H9 (cell line): ENCODE measurements at regions not wholly inside any gene's neighbourhood (a gene's known extent, or its start where the extent isn't known, plus 50 kb on each side); places are given as distances from the start of the nearest gene placed in this dataset.

Experiments
- DNase-seq: peaks from one replicate; pipeline ENCODE4 v3.0.0-alpha.2; 2017
- H2AFZ ChIP-seq: one replicate; pipeline ENCODE4 v1.6.1; 2013; ENCODE audit warnings: mild to moderate bottlenecking, low read length, control low read depth, moderate library complexity
- H2AK5ac ChIP-seq: 2 replicates; pipeline ENCODE4 v1.6.1; 2013; ENCODE audit warnings: low read length, control low read depth, mixed read lengths; ENCODE audit not compliant: insufficient read length
- H2BK120ac ChIP-seq: one replicate; pipeline ENCODE4 v1.6.1; 2013; ENCODE audit warnings: low read depth, mild to moderate bottlenecking, low read length, control low read depth, inconsistent platforms; ENCODE audit not compliant: poor library complexity, severe bottlenecking
- H2BK12ac ChIP-seq: 2 replicates; pipeline ENCODE4 v1.6.1; 2013; ENCODE audit warnings: low read length, control low read depth, mixed read lengths, low read depth; ENCODE audit not compliant: insufficient read length
- H2BK15ac ChIP-seq: 2 replicates; pipeline ENCODE4 v1.6.1; 2013; ENCODE audit warnings: low read depth, low read length, control low read depth
- H2BK20ac ChIP-seq: one replicate; pipeline ENCODE4 v1.6.1; 2013; ENCODE audit warnings: low read depth, mild to moderate bottlenecking, low read length, control low read depth, inconsistent platforms; ENCODE audit not compliant: poor library complexity, severe bottlenecking
- H2BK5ac ChIP-seq: 2 replicates; pipeline ENCODE4 v1.6.1; 2013; ENCODE audit warnings: low read length, control low read depth, mixed read lengths; ENCODE audit not compliant: insufficient read length
- H3K14ac ChIP-seq: 2 replicates; pipeline ENCODE4 v1.6.1; 2013; ENCODE audit warnings: low read length, control low read depth; ENCODE audit not compliant: insufficient read depth
- H3K18ac ChIP-seq: 2 replicates; pipeline ENCODE4 v1.6.1; 2013; ENCODE audit warnings: low read depth, mild to moderate bottlenecking, mixed read lengths, low read length, control low read depth; ENCODE audit not compliant: insufficient read length
- H3K23ac ChIP-seq: 2 replicates; pipeline ENCODE4 v1.6.1; 2013; ENCODE audit warnings: low read length, control low read depth, mixed read lengths, low read depth; ENCODE audit not compliant: insufficient read length
- H3K23me2 ChIP-seq: 2 replicates; pipeline ENCODE4 v1.6.1; 2013; ENCODE audit warnings: low read depth, mild to moderate bottlenecking, mixed read lengths, low read length, control low read depth; ENCODE audit not compliant: insufficient read length, poor library complexity, severe bottlenecking
- H3K27ac ChIP-seq: 2 replicates; pipeline ENCODE4 v1.5.1; 2013; ENCODE audit warnings: low read length, control low read depth, mixed read lengths, low read depth; ENCODE audit not compliant: insufficient read length
- H3K27me3 ChIP-seq: 2 replicates; pipeline ENCODE4 v1.6.1; 2013; ENCODE audit warnings: low read length, control low read depth, inconsistent platforms; ENCODE audit not compliant: insufficient read depth
- H3K4ac ChIP-seq: 2 replicates; pipeline ENCODE4 v1.6.1; 2013; ENCODE audit warnings: low read depth, mild to moderate bottlenecking, control low read depth, inconsistent platforms, low read length, moderate library complexity
- H3K4me1 ChIP-seq: 2 replicates; pipeline ENCODE4 v1.6.1; 2013; ENCODE audit warnings: low read length, control low read depth, inconsistent platforms; ENCODE audit not compliant: insufficient read depth
- H3K4me2 ChIP-seq: 2 replicates; pipeline ENCODE4 v1.6.1; 2013; ENCODE audit warnings: low read length, control low read depth, mixed read lengths; ENCODE audit not compliant: insufficient read length, insufficient read depth
- H3K56ac ChIP-seq: 2 replicates; pipeline ENCODE4 v1.6.1; 2013; ENCODE audit warnings: low read depth, mild to moderate bottlenecking, mixed read lengths, low read length, control low read depth; ENCODE audit not compliant: insufficient read length
- H3K79me1 ChIP-seq: 2 replicates; pipeline ENCODE4 v1.6.1; 2013; ENCODE audit warnings: low read depth, mild to moderate bottlenecking, moderate library complexity, low read length, control low read depth, inconsistent platforms; ENCODE audit not compliant: insufficient read depth, poor library complexity, severe bottlenecking
- H3K79me2 ChIP-seq: 2 replicates; pipeline ENCODE4 v1.6.1; 2013; ENCODE audit warnings: low read length, control low read depth, inconsistent platforms; ENCODE audit not compliant: insufficient read depth
- H3K9ac ChIP-seq: 2 replicates; pipeline ENCODE4 v1.6.1; 2013; ENCODE audit warnings: low read length, control low read depth, mixed read lengths; ENCODE audit not compliant: insufficient read length; ENCODE audit errors: extremely low read depth
- H3K9me3 ChIP-seq: one replicate; pipeline ENCODE4 v1.6.1; 2013; ENCODE audit warnings: low read depth, low read length, inconsistent platforms; ENCODE audit not compliant: control insufficient read depth
- H3T11ph ChIP-seq: one replicate; pipeline ENCODE4 v1.6.1; 2013; ENCODE audit warnings: mild to moderate bottlenecking, low read length, control low read depth, inconsistent platforms
- H4K20me1 ChIP-seq: one replicate; pipeline ENCODE4 v1.6.1; 2013; ENCODE audit not compliant: control insufficient read depth, insufficient read length, insufficient read depth
- H4K5ac ChIP-seq: 2 replicates; pipeline ENCODE4 v1.6.1; 2013; ENCODE audit warnings: low read depth, mild to moderate bottlenecking, mixed read lengths, low read length, control low read depth; ENCODE audit not compliant: insufficient read length
- H4K8ac ChIP-seq: replicated peaks from 2 replicates; pipeline ENCODE4 v1.6.1; 2013; ENCODE audit warnings: low read length, control low read depth, mixed read lengths, low read depth; ENCODE audit not compliant: insufficient read length
- H4K91ac ChIP-seq: 2 replicates; pipeline ENCODE4 v1.6.1; 2013; ENCODE audit warnings: low read depth, mild to moderate bottlenecking, moderate library complexity, mixed read lengths, low read length, control low read depth; ENCODE audit not compliant: insufficient read length
- H3K27ac Mint-ChIP-seq, 3 experiments: 2 replicates in 2 of 3; 3 replicates in 1 of 3; pipeline ENCODE4 v1.8.0; 2020 to 2021; ENCODE audit warnings: mixed read lengths in 3 of 3, mild to moderate bottlenecking in 1 of 3, moderate library complexity in 1 of 3
- H3K27me3 Mint-ChIP-seq: 2 replicates; pipeline ENCODE4 v1.8.0; 2021; ENCODE audit warnings: low read depth, mild to moderate bottlenecking, moderate library complexity, mixed read lengths
- H3K36me3 Mint-ChIP-seq, 3 experiments: 2 replicates in 2 of 3; 3 replicates in 1 of 3; pipeline ENCODE4 v1.8.0; 2020 to 2021; ENCODE audit warnings: low read depth in 3 of 3, mixed read lengths in 3 of 3; ENCODE audit not compliant: insufficient read depth in 1 of 3
- H3K4me1 Mint-ChIP-seq, 2 experiments: 2 replicates each; pipeline ENCODE4 v1.8.0; 2020; ENCODE audit warnings: mixed read lengths in 2 of 2
- H3K4me3 Mint-ChIP-seq, 2 experiments: 2 replicates in 1 of 2; 3 replicates in 1 of 2; pipeline ENCODE4 v1.8.0; 2020 to 2021; ENCODE audit warnings: mild to moderate bottlenecking in 2 of 2, mixed read lengths in 2 of 2, moderate library complexity in 1 of 2
- H3K9me3 Mint-ChIP-seq, 2 experiments: 2 replicates in 1 of 2; 3 replicates in 1 of 2; pipeline ENCODE4 v1.8.0; 2020; ENCODE audit warnings: mild to moderate bottlenecking in 2 of 2, mixed read lengths in 2 of 2, moderate library complexity in 1 of 2
- CTCF ChIP-seq: fragments of 200-600 bp; sonication (generic); conservative IDR thresholded peaks from 3 replicates; pipeline ENCODE4 v1.8.0; 2021; ENCODE audit warnings: antibody characterized with exemption, mild to moderate bottlenecking
- WGBS: extraction: QIAGEN DNeasy Blood & Tissue Kit; methylation state at CpG from one replicate; pipeline ENCODE4 v1.1.7; 2013; ENCODE audit warnings: missing lambda C conversion rate, low lambda C conversion rate, mixed read lengths; ENCODE audit not compliant: insufficient read length; ENCODE audit errors: extremely low coverage; 5-methylcytosine and 5-hydroxymethylcytosine counted together

GRCh38 chr2:116669782-116670181 is 1144.7 kb upstream of the DDX18 start:
- WGBS, result no CpG with 5 or more reads among the region's 2 CpGs
- no peaks in the 10 kb centered on the region for H3K9me3 Mint-ChIP-seq
- no peak overlapping the region for H3K4me2 ChIP-seq
- no peaks in the 10 kb centered on the region for H3K36me3 Mint-ChIP-seq
- H4K5ac ChIP-seq, result no peak overlapping the region
- H3T11ph ChIP-seq, result no peak overlapping the region
- no peak overlapping the region for H4K8ac ChIP-seq
- no peak for DNase-seq
- H3K23me2 ChIP-seq, result no peaks in the 10 kb centered on the region
- H3K4me1 Mint-ChIP-seq, result no peaks in the 10 kb centered on the region
- H3K79me1 ChIP-seq, result no peaks in the 10 kb centered on the region
- H3K79me2 ChIP-seq, result no peaks in the 10 kb centered on the region
- H4K20me1 ChIP-seq, result no peaks in the 10 kb centered on the region
- no peak overlapping the region for H4K91ac ChIP-seq
- H3K56ac ChIP-seq, result no peak overlapping the region
- H2AK5ac ChIP-seq, result no peak overlapping the region
- no peak overlapping the region for H3K14ac ChIP-seq
- H3K27me3 ChIP-seq, result no peaks in the 10 kb centered on the region
- no peak overlapping the region for H3K27ac ChIP-seq
- H3K23ac ChIP-seq, result no peak overlapping the region
- H2BK15ac ChIP-seq, result no peak overlapping the region
- H2BK20ac ChIP-seq, result no peak overlapping the region
- no peaks in the 10 kb centered on the region; the same call in 1 of the 2 replicates for H3K27me3 Mint-ChIP-seq
- no peak overlapping the region for H3K9ac ChIP-seq
- H3K4ac ChIP-seq, result no peak overlapping the region
- no peak overlapping the region for H3K18ac ChIP-seq
- no peak overlapping the region for H2BK5ac ChIP-seq
- no peak overlapping the region for H3K4me3 Mint-ChIP-seq
- H3K27ac Mint-ChIP-seq, result no peak overlapping the region
- no peaks in the 10 kb centered on the region for H3K9me3 ChIP-seq
- no peak overlapping the region for H2AFZ ChIP-seq
- H2BK12ac ChIP-seq, result no peak overlapping the region
- no peak overlapping the region for H2BK120ac ChIP-seq
- TF ChIP-seq CTCF, result no peak
- H3K4me1 ChIP-seq, result no peaks in the 10 kb centered on the region
